ENCODE measurements at regions not wholly inside any gene's neighbourhood (a gene's known extent, or its start where the extent isn't known, plus 50 kb on each side); places are given as distances from the start of the nearest gene placed in this dataset.

GRCh38 chr5:123719004-123719403 is 207.0 kb downstream of the CSNK1G3 start:
- no peak for TF ChIP-seq CTCF (IDR thresholded peaks at IDR 0.05 in 2 of 3, conservative IDR thresholded peaks at IDR 0.05 in 1 of 3; ENCODE audit: borderline replicate concordance in 1 of 3, insufficient read depth in 1 of 3, low read depth in 2 of 3, low read length in 2 of 3)
- TF ChIP-seq POLR2A (IDR thresholded peaks at IDR 0.05; ENCODE audit: borderline replicate concordance, extremely low read depth, insufficient read depth, insufficient read length) = no peak
- TF ChIP-seq SRF (IDR thresholded peaks at IDR 0.05; ENCODE audit: low read depth) = no peak
- TF ChIP-seq EZH2 (IDR thresholded peaks at IDR 0.05) = no peak
- TF ChIP-seq FOSL1 (IDR thresholded peaks at IDR 0.05; ENCODE audit: low read depth) = no peak
- TF ChIP-seq RAD21 (IDR thresholded peaks at IDR 0.05; ENCODE audit: low read depth) = no peak
- no peak for TF ChIP-seq ELF1 (IDR thresholded peaks at IDR 0.05; ENCODE audit: borderline replicate concordance, low read depth)
- TF ChIP-seq ZFX (IDR thresholded peaks at IDR 0.05) = no peak

Data from HCT116 (cell line).